Ishikawa (cell line): ENCODE measurements at regions not wholly inside any gene's neighbourhood (a gene's known extent, or its start where the extent isn't known, plus 50 kb on each side); places are given as distances from the start of the nearest gene placed in this dataset.

Source experiments
- CEBPB ChIP-seq: IDR thresholded peaks from 2 replicates; pipeline ENCODE4 v1.6.1; 2012
- CREB1 ChIP-seq: IDR thresholded peaks from 2 replicates; pipeline ENCODE4 v1.6.1; 2012; ENCODE audit warnings: low read depth
- EGR1 ChIP-seq: IDR thresholded peaks from 2 replicates; pipeline ENCODE4 v1.6.1; 2012
- EP300 ChIP-seq: IDR thresholded peaks from 2 replicates; pipeline ENCODE4 v1.6.1; 2012; ENCODE audit warnings: borderline replicate concordance
- FOXM1 ChIP-seq: IDR thresholded peaks from 2 replicates; pipeline ENCODE4 v1.6.1; 2012; ENCODE audit warnings: low read depth, borderline replicate concordance
- MAX ChIP-seq: IDR thresholded peaks from 2 replicates; pipeline ENCODE4 v1.6.1; 2012
- NFIC ChIP-seq: IDR thresholded peaks from 2 replicates; pipeline ENCODE4 v1.6.1; 2012
- RAD21 ChIP-seq: IDR thresholded peaks from 2 replicates; pipeline ENCODE4 v1.6.1; 2012; ENCODE audit warnings: low read depth
- TAF1 ChIP-seq: IDR thresholded peaks from 2 replicates; pipeline ENCODE4 v1.6.1; 2012; ENCODE audit warnings: low read depth, mild to moderate bottlenecking
- TCF12 ChIP-seq: IDR thresholded peaks from 2 replicates; pipeline ENCODE4 v1.6.1; 2012; ENCODE audit warnings: low read depth
- TEAD4 ChIP-seq: IDR thresholded peaks from 2 replicates; pipeline ENCODE4 v1.6.1; 2012
- YY1 ChIP-seq: IDR thresholded peaks from 2 replicates; pipeline ENCODE4 v1.6.1; 2012; ENCODE audit warnings: low read depth
- ZBTB7A ChIP-seq: IDR thresholded peaks from 2 replicates; pipeline ENCODE4 v1.6.1; 2012; ENCODE audit warnings: low read depth
- TF ChIP-seq, protein P1 (sequence below): IDR thresholded peaks from 2 replicates; pipeline ENCODE4 v1.6.1; 2012; ENCODE audit warnings: low read depth, mild to moderate bottlenecking
- TF ChIP-seq, protein P2 (sequence below): IDR thresholded peaks from 2 replicates; pipeline ENCODE4 v1.6.1; 2012

DNA sequence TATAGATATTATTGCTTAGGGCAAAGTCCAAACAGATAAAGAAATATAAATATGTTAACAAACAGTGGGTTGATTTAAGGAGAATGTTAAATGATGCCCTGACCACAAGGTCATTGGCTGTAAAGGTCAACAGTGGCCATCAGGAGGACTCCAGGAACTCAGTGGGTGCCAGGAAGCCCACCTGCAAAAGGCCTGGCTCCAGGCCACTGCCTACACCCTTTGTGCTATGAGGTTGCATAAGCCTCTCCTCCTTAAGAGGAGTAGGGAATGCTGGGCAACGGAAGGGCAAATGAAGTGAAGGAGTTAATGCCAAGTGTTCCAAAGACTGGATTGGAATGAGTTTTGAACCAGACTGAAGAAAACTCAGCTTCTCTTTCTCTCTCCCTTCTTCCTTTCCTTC lies 73.3 kb upstream of the ALX4 start:
- TF ChIP-seq NFIC (no peak), ZBTB7A (no peak), TAF1 (no peak), EGR1 (no peak), TCF12 (no peak), EP300 (no peak), TEAD4 (no peak), CEBPB (no peak), RAD21 (no peak), YY1 (no peak), CREB1 (no peak), MAX (no peak), FOXM1 (no peak)
- TF ChIP-seq, protein P1, sequence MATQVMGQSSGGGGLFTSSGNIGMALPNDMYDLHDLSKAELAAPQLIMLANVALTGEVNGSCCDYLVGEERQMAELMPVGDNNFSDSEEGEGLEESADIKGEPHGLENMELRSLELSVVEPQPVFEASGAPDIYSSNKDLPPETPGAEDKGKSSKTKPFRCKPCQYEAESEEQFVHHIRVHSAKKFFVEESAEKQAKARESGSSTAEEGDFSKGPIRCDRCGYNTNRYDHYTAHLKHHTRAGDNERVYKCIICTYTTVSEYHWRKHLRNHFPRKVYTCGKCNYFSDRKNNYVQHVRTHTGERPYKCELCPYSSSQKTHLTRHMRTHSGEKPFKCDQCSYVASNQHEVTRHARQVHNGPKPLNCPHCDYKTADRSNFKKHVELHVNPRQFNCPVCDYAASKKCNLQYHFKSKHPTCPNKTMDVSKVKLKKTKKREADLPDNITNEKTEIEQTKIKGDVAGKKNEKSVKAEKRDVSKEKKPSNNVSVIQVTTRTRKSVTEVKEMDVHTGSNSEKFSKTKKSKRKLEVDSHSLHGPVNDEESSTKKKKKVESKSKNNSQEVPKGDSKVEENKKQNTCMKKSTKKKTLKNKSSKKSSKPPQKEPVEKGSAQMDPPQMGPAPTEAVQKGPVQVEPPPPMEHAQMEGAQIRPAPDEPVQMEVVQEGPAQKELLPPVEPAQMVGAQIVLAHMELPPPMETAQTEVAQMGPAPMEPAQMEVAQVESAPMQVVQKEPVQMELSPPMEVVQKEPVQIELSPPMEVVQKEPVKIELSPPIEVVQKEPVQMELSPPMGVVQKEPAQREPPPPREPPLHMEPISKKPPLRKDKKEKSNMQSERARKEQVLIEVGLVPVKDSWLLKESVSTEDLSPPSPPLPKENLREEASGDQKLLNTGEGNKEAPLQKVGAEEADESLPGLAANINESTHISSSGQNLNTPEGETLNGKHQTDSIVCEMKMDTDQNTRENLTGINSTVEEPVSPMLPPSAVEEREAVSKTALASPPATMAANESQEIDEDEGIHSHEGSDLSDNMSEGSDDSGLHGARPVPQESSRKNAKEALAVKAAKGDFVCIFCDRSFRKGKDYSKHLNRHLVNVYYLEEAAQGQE = no peak
- TF ChIP-seq, protein P2, sequence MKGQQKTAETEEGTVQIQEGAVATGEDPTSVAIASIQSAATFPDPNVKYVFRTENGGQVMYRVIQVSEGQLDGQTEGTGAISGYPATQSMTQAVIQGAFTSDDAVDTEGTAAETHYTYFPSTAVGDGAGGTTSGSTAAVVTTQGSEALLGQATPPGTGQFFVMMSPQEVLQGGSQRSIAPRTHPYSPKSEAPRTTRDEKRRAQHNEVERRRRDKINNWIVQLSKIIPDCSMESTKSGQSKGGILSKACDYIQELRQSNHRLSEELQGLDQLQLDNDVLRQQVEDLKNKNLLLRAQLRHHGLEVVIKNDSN = no peak

GRCh38 chr11:44387415-44387814 lies 77.5 kb upstream of the ALX4 start:
- no peak; the same call in 1 of the 2 replicates for TF ChIP-seq MAX
- no peak for TF ChIP-seq YY1
- no peak for TF ChIP-seq TAF1
- TF ChIP-seq EGR1 = no peak
- no peak for TF ChIP-seq RAD21

- TF ChIP-seq TEAD4 (peak; percentile 43; the same call in 1 of the 2 replicates), EP300 (peak; percentile 44; the same call in 1 of the 2 replicates), CREB1 (no peak), TCF12 (peak; percentile 51; the same call in 1 of the 2 replicates), CEBPB (peak; percentile 58; the same call in 1 of the 2 replicates), YY1 (peak; percentile 65; the same call in 1 of the 2 replicates), NFIC (peak; percentile 75), RAD21 (no peak; the same call in 1 of the 2 replicates), MAX (0 out of 2 replicates have a peak, but pooled peaks have one; percentile 25), FOXM1 (no peak), EGR1 (no peak), ZBTB7A (no peak), TAF1 (no peak)
- TF ChIP-seq, protein P2 = no peak
- TF ChIP-seq, protein P1 = no peak
Measured at GRCh38 chr11:44387825-44388224, 77.9 kb upstream of the ALX4 start.

DNA sequence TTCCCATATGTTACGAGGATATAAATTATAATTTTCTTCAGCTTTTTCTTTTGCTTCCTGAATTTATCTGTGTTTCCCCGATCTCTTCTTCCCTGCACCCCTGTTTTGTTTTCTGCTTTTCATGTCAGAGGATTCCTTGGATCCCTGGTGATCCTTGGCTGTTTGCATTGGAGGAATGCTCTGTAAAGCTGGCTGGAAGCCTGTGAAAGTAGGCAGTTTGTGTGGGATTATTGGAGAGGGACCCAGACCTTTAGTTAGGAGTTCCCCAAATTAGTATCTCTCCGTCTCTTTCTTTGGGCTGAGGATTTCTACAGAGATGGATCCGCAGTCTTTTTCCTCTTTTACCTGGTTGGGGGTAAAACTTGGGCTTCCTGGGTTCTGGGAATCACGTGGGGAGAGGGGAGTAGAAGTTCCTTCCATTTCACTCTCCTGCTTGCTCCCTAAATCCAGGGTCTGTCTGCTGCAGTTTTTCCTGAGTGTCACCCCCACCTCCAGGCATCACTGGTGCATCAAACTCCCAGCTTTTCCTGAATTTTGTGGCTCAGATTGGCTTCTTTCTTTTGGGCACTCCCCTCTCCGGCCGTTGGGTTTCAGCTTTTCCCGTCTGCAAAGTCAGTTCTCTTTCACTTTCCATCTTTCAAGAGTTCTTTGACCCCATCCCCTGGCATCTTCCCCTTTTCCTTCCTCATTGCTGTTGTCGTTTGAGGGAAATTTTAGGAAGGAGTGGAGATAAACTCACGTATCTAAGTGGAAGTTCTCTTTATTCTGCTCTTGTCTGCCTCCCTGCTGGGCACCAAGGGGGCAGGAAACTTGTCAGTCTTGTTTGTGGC lies 79.1 kb upstream of the ALX4 start:
- TF ChIP-seq FOXM1 (no peak), NFIC (no peak), EP300 (no peak), TCF12 (no peak), CEBPB (no peak), YY1 (no peak), CREB1 (no peak), ZBTB7A (no peak), TAF1 (no peak), TEAD4 (no peak)
- TF ChIP-seq, protein P1 = no peak
- TF ChIP-seq, protein P2 = no peak
